ENCODE measurements at regions not wholly inside any gene's neighbourhood (a gene's known extent, or its start where the extent isn't known, plus 50 kb on each side); places are given as distances from the start of the nearest gene placed in this dataset.
A peak's percentile ranks its signal among the peaks of the same experiment; 100 is the strongest.

DNA sequence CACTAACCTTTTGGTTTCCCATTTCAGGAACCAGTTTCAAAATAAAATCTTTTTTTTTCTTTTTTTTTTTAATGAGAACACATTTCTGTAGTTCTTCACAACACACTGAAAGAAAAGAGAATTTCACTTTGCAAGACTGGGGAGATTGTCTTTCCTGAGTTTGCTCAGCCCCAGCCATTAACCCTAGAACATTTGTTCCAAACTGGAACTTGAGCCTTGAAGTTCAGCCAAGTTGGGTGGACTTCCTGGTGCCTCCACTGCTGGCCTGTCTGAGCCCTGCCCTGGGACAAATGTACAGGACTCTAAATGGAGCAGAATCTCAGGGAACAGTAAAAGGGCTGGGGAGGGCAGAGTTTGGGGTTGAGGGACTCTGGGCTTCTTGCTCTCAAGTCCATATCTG, 196.4 kb upstream of the LPP start:
- TF ChIP-seq ZFX (IDR thresholded peaks at IDR 0.05): no peak
- TF ChIP-seq, protein P1, sequence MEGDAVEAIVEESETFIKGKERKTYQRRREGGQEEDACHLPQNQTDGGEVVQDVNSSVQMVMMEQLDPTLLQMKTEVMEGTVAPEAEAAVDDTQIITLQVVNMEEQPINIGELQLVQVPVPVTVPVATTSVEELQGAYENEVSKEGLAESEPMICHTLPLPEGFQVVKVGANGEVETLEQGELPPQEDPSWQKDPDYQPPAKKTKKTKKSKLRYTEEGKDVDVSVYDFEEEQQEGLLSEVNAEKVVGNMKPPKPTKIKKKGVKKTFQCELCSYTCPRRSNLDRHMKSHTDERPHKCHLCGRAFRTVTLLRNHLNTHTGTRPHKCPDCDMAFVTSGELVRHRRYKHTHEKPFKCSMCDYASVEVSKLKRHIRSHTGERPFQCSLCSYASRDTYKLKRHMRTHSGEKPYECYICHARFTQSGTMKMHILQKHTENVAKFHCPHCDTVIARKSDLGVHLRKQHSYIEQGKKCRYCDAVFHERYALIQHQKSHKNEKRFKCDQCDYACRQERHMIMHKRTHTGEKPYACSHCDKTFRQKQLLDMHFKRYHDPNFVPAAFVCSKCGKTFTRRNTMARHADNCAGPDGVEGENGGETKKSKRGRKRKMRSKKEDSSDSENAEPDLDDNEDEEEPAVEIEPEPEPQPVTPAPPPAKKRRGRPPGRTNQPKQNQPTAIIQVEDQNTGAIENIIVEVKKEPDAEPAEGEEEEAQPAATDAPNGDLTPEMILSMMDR (conservative IDR thresholded peaks at IDR 0.05): no peak
- H3K27ac ChIP-seq: peak overlapping the region; percentile 24; the same call in 1 of the 2 replicates

DNA sequence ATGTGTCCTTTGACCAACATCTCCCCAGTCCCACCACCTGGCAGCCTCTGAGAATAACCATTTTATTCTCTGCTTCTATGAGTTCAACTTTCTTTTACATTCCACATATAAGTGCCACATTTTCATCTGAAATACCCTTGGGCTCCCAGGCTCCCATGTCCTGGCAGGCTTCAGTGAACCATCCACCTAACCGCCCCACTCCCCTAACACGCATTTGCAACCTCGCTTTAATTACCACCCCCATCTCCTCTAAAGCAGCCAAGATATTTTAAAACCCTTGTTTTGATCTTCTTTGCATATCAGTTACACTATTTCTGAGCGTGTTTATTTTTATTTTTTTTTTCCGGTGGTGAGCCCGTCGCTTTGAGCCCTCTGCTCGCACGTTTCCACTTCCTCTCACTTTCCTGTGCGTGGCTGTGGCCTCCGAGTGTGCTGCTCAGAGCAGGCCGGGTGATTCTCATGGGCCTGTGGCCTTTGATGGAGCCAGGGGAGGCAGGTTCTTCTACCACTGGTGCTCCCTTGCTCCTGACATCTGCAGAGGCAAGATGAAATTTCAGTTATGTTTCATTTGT, 195.4 kb upstream of the LPP start:
- no peak overlapping the region for H3K27ac ChIP-seq
- TF ChIP-seq, protein P1 (conservative IDR thresholded peaks at IDR 0.05): no peak
- no peak for TF ChIP-seq ZFX (IDR thresholded peaks at IDR 0.05)

DNA sequence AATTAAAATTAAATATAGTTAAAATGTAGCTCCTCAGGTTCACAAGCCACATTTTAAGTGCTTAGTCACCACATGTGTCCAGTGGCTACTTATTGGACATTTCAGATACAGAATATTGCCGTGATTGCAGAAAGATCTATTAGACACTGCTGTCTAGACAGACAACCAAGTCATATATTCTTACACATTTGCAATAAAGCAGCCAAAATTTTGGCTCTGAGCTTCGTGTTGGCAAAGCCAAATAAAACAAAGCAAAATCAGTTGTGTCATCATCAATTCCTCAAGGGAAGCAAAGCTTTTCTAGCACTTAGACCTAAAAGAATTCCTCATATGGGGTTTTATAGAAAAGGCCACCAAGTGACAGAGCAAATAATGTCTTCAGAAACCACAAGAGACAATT, 193.1 kb upstream of the LPP start:
- TF ChIP-seq, protein P1 (conservative IDR thresholded peaks at IDR 0.05): no peak
- no peak for TF ChIP-seq ZFX (IDR thresholded peaks at IDR 0.05)

DNA sequence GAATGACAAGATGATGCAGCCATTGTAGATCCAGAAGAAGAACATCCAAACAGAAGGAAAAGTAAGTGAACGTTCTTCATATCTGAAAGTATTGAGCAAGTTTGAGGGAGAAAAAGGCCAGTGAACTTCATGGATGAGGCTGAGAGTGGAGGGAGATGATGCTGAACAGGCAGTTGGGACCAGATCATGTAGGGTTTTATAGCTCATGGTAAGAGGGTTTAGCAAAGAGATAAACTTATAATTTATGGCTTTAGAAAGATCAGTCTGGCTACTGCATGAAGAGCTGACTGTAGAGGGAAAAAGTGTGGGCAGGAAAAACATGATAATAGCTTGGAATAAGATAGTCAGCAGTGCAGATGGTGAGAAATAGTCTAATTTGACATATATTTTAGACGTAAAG, 192.6 kb upstream of the LPP start:
- TF ChIP-seq, protein P1 (conservative IDR thresholded peaks at IDR 0.05): no peak
- no peak for TF ChIP-seq ZFX (IDR thresholded peaks at IDR 0.05)
- H3K27ac ChIP-seq: no peak overlapping the region

More for the DNA sequence above, 193.1 kb upstream of the LPP start:
- H3K27ac ChIP-seq: no peak overlapping the region

DNA sequence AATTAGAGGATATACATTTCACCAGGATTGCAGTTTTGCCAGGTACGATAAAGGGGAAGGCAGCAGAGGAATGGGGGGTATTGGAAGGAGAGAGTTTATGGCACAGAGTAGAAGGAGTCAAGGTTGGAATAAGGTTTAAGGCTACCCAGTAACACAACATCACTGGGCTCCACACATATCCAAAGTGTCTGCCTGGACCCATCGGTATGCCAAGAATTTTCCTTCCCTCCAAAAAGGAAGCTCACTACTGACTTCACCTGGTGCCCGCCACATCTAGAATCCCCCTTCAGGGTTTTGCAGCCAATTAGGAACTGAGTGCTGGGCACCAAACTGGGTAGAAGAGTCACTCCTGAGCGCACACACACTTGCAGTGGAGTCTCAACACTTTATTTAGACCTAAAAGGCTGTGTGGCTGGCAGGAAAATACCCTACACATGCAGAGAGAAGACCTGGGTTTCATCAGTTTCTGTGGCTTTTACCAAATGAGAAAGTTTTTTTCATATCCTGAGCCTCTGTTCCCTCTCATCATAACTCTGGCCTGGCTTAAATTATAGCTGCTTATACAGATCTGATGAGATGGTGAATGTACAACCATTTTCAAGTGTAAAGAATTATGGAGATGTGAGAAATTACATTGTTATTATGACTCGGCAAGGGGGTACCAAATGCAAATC, 190.8 kb upstream of the LPP start:
- H3K27ac ChIP-seq: no peak overlapping the region
- TF ChIP-seq, protein P1 (conservative IDR thresholded peaks at IDR 0.05): no peak
- no peak for TF ChIP-seq ZFX (IDR thresholded peaks at IDR 0.05)

DNA sequence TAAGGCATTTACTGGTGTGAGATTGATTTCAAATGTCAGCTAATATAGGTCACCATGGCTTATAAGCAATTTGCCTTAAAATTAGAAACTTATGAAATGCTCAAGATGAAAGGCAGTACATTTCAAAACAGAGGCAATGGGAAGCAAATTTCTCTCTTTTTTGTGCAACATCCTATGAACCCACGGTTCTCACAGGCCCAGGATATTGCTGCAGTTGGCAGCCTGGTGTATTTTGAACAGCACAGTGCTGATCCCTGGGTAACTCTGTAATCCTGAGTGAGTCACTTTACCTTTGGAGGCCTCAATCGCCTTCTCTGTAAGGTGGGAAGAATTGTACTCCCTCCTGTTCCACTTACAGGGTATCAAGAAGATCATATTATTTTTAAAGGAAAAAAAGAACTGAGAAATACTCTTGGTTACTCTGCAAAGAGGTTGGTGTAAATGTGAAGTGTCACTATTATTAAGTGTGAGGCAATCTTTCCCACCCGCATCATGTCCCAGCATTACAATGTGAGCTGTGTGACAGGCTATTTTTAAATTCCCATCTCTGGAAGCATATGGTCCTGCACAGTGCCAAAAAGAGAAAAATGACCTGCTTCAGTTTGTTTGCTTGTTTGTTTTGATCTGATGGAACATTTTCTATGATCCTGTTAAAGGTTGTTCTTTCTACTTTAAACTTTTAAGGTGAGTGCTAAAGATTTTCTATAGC, 190.1 kb upstream of the LPP start:
- no peak overlapping the region for H3K27ac ChIP-seq
- TF ChIP-seq, protein P1 (conservative IDR thresholded peaks at IDR 0.05): no peak
- TF ChIP-seq ZFX (IDR thresholded peaks at IDR 0.05): no peak

DNA sequence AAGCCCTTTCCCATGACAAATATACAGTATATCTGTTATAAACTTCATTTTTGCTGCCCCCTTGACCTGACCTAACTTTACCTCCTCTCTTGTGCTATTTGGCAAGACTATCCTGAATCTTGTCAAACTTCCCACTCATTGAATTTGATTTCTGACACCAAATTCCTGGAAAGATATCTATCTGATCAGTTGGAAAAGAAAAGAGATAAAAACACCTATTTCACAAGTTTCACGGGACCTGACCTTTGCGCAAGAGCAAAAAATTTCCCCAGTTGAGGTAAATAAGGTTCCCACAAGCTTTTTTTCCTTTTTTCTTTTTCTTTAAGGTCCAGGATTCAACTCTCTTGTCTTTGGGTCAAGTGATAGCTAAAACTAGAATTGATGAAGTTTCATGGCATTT, 189.2 kb upstream of the LPP start:
- H3K27ac ChIP-seq: no peak overlapping the region
- TF ChIP-seq, protein P1 (conservative IDR thresholded peaks at IDR 0.05): no peak
- no peak for TF ChIP-seq ZFX (IDR thresholded peaks at IDR 0.05)
